OCI-LY7 (cell line): ENCODE measurements at regions not wholly inside any gene's neighbourhood (a gene's known extent, or its start where the extent isn't known, plus 50 kb on each side); places are given as distances from the start of the nearest gene placed in this dataset.

ENCODE experiments used
- BruUV-seq: library from RNA; stranded (reverse); fragments of 400-500 nt; replicated peaks from 2 replicates; lab custom pipeline; 2021; lab: Mats Ljungman, UMichigan
- CTCF ChIA-PET: fragments of 300-600 bp; sonication (Branson Sonifier 250); formaldehyde crosslinking; loops from one replicate; lab custom pipeline; 2022; ENCODE audit warnings: antibody characterized with exemption; ENCODE audit not compliant: unreplicated experiment; lab: Charles Lee
- POLR2A ChIA-PET: fragments of 300-600 bp; sonication (Branson Sonifier 250); formaldehyde crosslinking; loops from one replicate; lab custom pipeline; 2022; ENCODE audit warnings: antibody characterized with exemption; lab: Charles Lee
- DNase-seq: peaks from one replicate; pipeline ENCODE4 v3.0.0-alpha.2; 2015; ENCODE audit warnings: low spot score
- H2AFZ ChIP-seq: fragments of 200-600 bp; sonication (generic), shearing (Covaris generic); 2 replicates; pipeline ENCODE4 v1.6.1; 2014; ENCODE audit warnings: mild to moderate bottlenecking, antibody characterized with exemption, low read length, moderate library complexity
- H3K27ac ChIP-seq: fragments of 200-600 bp; sonication (generic); 2 replicates; pipeline ENCODE4 v1.5.1; 2014; ENCODE audit warnings: mixed run types, low read depth, mild to moderate bottlenecking, moderate library complexity, low read length, inconsistent platforms; ENCODE audit not compliant: poor library complexity, severe bottlenecking
- H3K36me3 ChIP-seq: fragments of 200-600 bp; sonication (generic); 2 replicates; pipeline ENCODE4 v1.6.1; 2014; ENCODE audit warnings: mild to moderate bottlenecking, antibody characterized with exemption, low read length, moderate library complexity, mixed read lengths; ENCODE audit not compliant: insufficient read depth
- H3K4me1 ChIP-seq: fragments of 200-600 bp; sonication (generic); 2 replicates; pipeline ENCODE4 v1.5.1; 2014; ENCODE audit warnings: mild to moderate bottlenecking, low read length; ENCODE audit not compliant: insufficient read depth, poor library complexity, severe bottlenecking
- H3K4me2 ChIP-seq: fragments of 200-600 bp; sonication (generic); 2 replicates; pipeline ENCODE4 v1.6.1; 2014; ENCODE audit warnings: mild to moderate bottlenecking, low read length
- H3K4me3 ChIP-seq: fragments of 200-600 bp; sonication (generic); 2 replicates; pipeline ENCODE4 v1.5.1; 2014; ENCODE audit warnings: mild to moderate bottlenecking, low read depth, low read length; ENCODE audit not compliant: poor library complexity, severe bottlenecking
- H3K79me2 ChIP-seq: fragments of 200-600 bp; sonication (generic); 2 replicates; pipeline ENCODE4 v1.6.1; 2016; ENCODE audit warnings: low read depth, mild to moderate bottlenecking, low read length, moderate library complexity, mixed read lengths; ENCODE audit not compliant: insufficient read depth
- H3K9me2 ChIP-seq: fragments of 200-600 bp; sonication (generic); 2 replicates; pipeline ENCODE4 v1.6.1; 2016; ENCODE audit warnings: mild to moderate bottlenecking, low read length, mixed read lengths; ENCODE audit not compliant: insufficient read depth
- H3K9me3 ChIP-seq: fragments of 200-600 bp; sonication (generic); 2 replicates; pipeline ENCODE4 v1.6.1; 2014; ENCODE audit warnings: mild to moderate bottlenecking, mixed run types, low read length, mixed read lengths
- H4K20me1 ChIP-seq: fragments of 200-600 bp; sonication (generic); 2 replicates; pipeline ENCODE4 v1.6.1; 2014; ENCODE audit warnings: mild to moderate bottlenecking, antibody characterized with exemption, low read length, moderate library complexity, mixed read lengths; ENCODE audit not compliant: insufficient read depth
- CTCF ChIP-seq: fragments of 200-600 bp; sonication (generic); conservative IDR thresholded peaks from 2 replicates; pipeline ENCODE4 v1.5.1; 2014; ENCODE audit warnings: mild to moderate bottlenecking, antibody characterized with exemption, low read length, moderate library complexity, mixed read lengths
- EZH2phosphoT487 ChIP-seq: fragments of 200-600 bp; sonication (generic); IDR thresholded peaks from 2 replicates; pipeline ENCODE4 v1.6.1; 2018; ENCODE audit warnings: low read depth, borderline replicate concordance, mild to moderate bottlenecking, mixed run types, antibody characterized with exemption, low read length, moderate library complexity, mixed read lengths
- intact Hi-C: fragments of 100-400 bp; cut with micrococcal nuclease; formaldehyde crosslinking; loops from one replicate; pipeline ENCODE4 v1.10.0; 2022; ENCODE audit not compliant: unreplicated experiment

- CTCF ChIA-PET: no interaction called here
- no peaks in the 10 kb centered on the region for H3K9me3 ChIP-seq
- H3K79me2 ChIP-seq: no peaks in the 10 kb centered on the region
- no peak overlapping the region for H3K27ac ChIP-seq
- no peaks in the 10 kb centered on the region for H3K9me2 ChIP-seq
- no peak for TF ChIP-seq CTCF
- TF ChIP-seq EZH2phosphoT487: no peak
- no TSS peak for BruUV-seq
- H3K4me2 ChIP-seq: no peak overlapping the region
- POLR2A ChIA-PET: no interaction called here
- H2AFZ ChIP-seq: no peak overlapping the region
- intact Hi-C loops: no loop called here
- DNase-seq: no peak
- H3K4me3 ChIP-seq: no peak overlapping the region
- H3K36me3 ChIP-seq: no peaks in the 10 kb centered on the region
- no peaks in the 10 kb centered on the region for H4K20me1 ChIP-seq
- no peaks in the 10 kb centered on the region for H3K4me1 ChIP-seq
Measured at GRCh38 chr2:149731079-149731478, 143.5 kb upstream of the MMADHC start.

- H2AFZ ChIP-seq: no peak overlapping the region
- TF ChIP-seq EZH2phosphoT487 (no peak), CTCF (no peak)
- BruUV-seq: no TSS peak
- POLR2A ChIA-PET: interaction anchor here (0.6 kb wide), 1 partner anchor 35 kb away, joined by 3 read pairs; no protein-coding TSS in a partner anchor
- intact Hi-C loops: no loop called here
- H4K20me1 ChIP-seq: no peaks in the 10 kb centered on the region
- no peaks in the 10 kb centered on the region for H3K4me1 ChIP-seq
- no peak for DNase-seq
- no peak overlapping the region for H3K4me2 ChIP-seq
- CTCF ChIA-PET: no interaction called here
- H3K79me2 ChIP-seq: no peaks in the 10 kb centered on the region
- H3K4me3 ChIP-seq: no peak overlapping the region
- no peaks in the 10 kb centered on the region for H3K9me3 ChIP-seq
- no peak overlapping the region for H3K27ac ChIP-seq
- H3K9me2 ChIP-seq: no peaks in the 10 kb centered on the region
- no peaks in the 10 kb centered on the region for H3K36me3 ChIP-seq
Measured at GRCh38 chr2:149729586-149729985, 142.0 kb upstream of the MMADHC start.

- Histone ChIP-seq H3K4me2 (no peak overlapping the region), H3K4me3 (no peak overlapping the region), H3K9me2 (no peaks in the 10 kb centered on the region), H3K9me3 (no peaks in the 10 kb centered on the region), H3K36me3 (no peaks in the 10 kb centered on the region), H4K20me1 (no peaks in the 10 kb centered on the region), H3K27ac (no peak overlapping the region), H3K79me2 (no peaks in the 10 kb centered on the region), H3K4me1 (no peaks in the 10 kb centered on the region), H2AFZ (no peak overlapping the region)
- no TSS peak for BruUV-seq
- TF ChIP-seq EZH2phosphoT487 (no peak), CTCF (no peak)
- ChIA-PET POLR2A (interaction anchor here (0.6 kb wide), 2 partner anchors 28 to 113 kb away, joined by 3 to 4 read pairs; no protein-coding TSS in a partner anchor), CTCF (no interaction called here)
- intact Hi-C loops: no loop called here
- DNase-seq: no peak
Measured at GRCh38 chr2:149727927-149728326, 140.4 kb upstream of the MMADHC start.
